OCI-M1 (cell line): ENCODE measurements at regions not wholly inside any gene's neighbourhood (a gene's known extent, or its start where the extent isn't known, plus 50 kb on each side); places are given as distances from the start of the nearest gene placed in this dataset.
"Not testable (repeated sequence)": the region's sequence is repeated elsewhere in the genome, so short reads cannot be mapped to it uniquely, and the experiment has no call there.

Experiments
- DNase-seq: peaks from one replicate; lab custom pipeline; 2025; lab: John Stamatoyannopoulos, UW

GRCh38 chr5:18354828-18355227 is 720.6 kb downstream of the TAF11L14 start:
- DNase-seq = no peak

- DNase-seq = no peak
Observed at GRCh38 chr5:18357486-18357885, 723.2 kb downstream of the TAF11L14 start.

GRCh38 chr5:18366234-18366633 is 732.0 kb downstream of the TAF11L14 start:
- DNase-seq = no peak

- no peak for DNase-seq
Observed at GRCh38 chr5:18370531-18370930, 736.3 kb downstream of the TAF11L14 start.

GRCh38 chr5:18375641-18376040 is 741.4 kb downstream of the TAF11L14 start:
- no peak for DNase-seq

- DNase-seq = no peak
Observed at GRCh38 chr5:18378066-18378465, 743.8 kb downstream of the TAF11L14 start.

GRCh38 chr5:18379189-18379588 is 744.9 kb downstream of the TAF11L14 start:
- no peak for DNase-seq

- DNase-seq = no peak
Observed at GRCh38 chr5:18380729-18381362, 746.6 kb downstream of the TAF11L14 start.

- peak; percentile 74 for DNase-seq
Observed at GRCh38 chr5:18393565-18394442, 759.5 kb downstream of the TAF11L14 start.

GRCh38 chr5:18394443-18394804 is 760.2 kb downstream of the TAF11L14 start:
- no peak for DNase-seq

GRCh38 chr5:18395126-18396110 is 761.2 kb downstream of the TAF11L14 start:
- peak; percentile 30 for DNase-seq

GRCh38 chr5:18397371-18397770 is 763.1 kb downstream of the TAF11L14 start:
- no peak for DNase-seq

GRCh38 chr5:18397891-18398290 is 763.6 kb downstream of the TAF11L14 start:
- no peak for DNase-seq

- not testable (repeated sequence) for DNase-seq
Observed at GRCh38 chr5:18399461-18400327, 765.4 kb downstream of the TAF11L14 start.

GRCh38 chr5:18403141-18403540 is 768.9 kb downstream of the TAF11L14 start:
- DNase-seq = no peak

GRCh38 chr5:18403941-18404438 is 769.7 kb downstream of the TAF11L14 start:
- DNase-seq = no peak

- DNase-seq = no peak
Observed at GRCh38 chr5:18420711-18421110, 786.5 kb downstream of the TAF11L14 start.

GRCh38 chr5:18433336-18433735 is 799.1 kb downstream of the TAF11L14 start:
- no peak for DNase-seq

- DNase-seq = no peak
Observed at GRCh38 chr5:18438126-18438525, 803.9 kb downstream of the TAF11L14 start.

GRCh38 chr5:18455521-18455920 is 821.3 kb downstream of the TAF11L14 start:
- no peak for DNase-seq

- DNase-seq = no peak
Observed at GRCh38 chr5:18457255-18457654, 823.0 kb downstream of the TAF11L14 start.
